Upper lobe of right lung (tissue), 1 donor: ENCODE measurements at regions not wholly inside any gene's neighbourhood (a gene's known extent, or its start where the extent isn't known, plus 50 kb on each side); places are given as distances from the start of the nearest gene placed in this dataset.

Experiments
- ATAC-seq: fragments of 200-7000 bp; cut with Tn5 transposase; one replicate; pipeline ENCODE4 v1.9.1; 2020; ENCODE audit warnings: mild to moderate bottlenecking, moderate library complexity
- DNase-seq: peaks from one replicate; pipeline ENCODE4 v3.0.0-alpha.2; 2020
- H3K27ac ChIP-seq: fragments of 200-600 bp; one replicate; pipeline ENCODE4 v1.8.0; 2022
- H3K27me3 ChIP-seq: fragments of 200-600 bp; one replicate; pipeline ENCODE4 v1.8.0; 2022; ENCODE audit warnings: mild to moderate bottlenecking
- H3K36me3 ChIP-seq: fragments of 200-600 bp; one replicate; pipeline ENCODE4 v1.8.0; 2022
- H3K4me1 ChIP-seq: fragments of 200-600 bp; one replicate; pipeline ENCODE4 v1.8.0; 2022
- H3K4me3 ChIP-seq: fragments of 200-600 bp; one replicate; pipeline ENCODE4 v1.8.0; 2022; ENCODE audit warnings: mild to moderate bottlenecking
- H3K9me3 ChIP-seq: fragments of 200-600 bp; one replicate; pipeline ENCODE4 v1.8.0; 2022
- CTCF ChIP-seq: fragments of 200-600 bp; IDR thresholded peaks from one replicate; pipeline ENCODE4 v1.8.0; 2022; ENCODE audit warnings: antibody characterized with exemption
- intact Hi-C: fragments of 100-400 bp; cut with DNase I; formaldehyde crosslinking; loops from one replicate; pipeline ENCODE4 v1.11.0; 2022
- donor health status: DM: no; HTN: yes; CAD: no; lungs with severe emphysema.

GRCh38 chr12:13505224-13505623 is 308.7 kb downstream of the EMP1 start:
- no peak overlapping the region for H3K27ac ChIP-seq
- H3K36me3 ChIP-seq, result no peaks in the 10 kb centered on the region
- no peaks in the 10 kb centered on the region for H3K9me3 ChIP-seq
- ATAC-seq (no peak), DNase-seq (no peak)
- intact Hi-C loops, result no loop called here
- H3K4me1 ChIP-seq, result no peaks in the 10 kb centered on the region
- no peak for TF ChIP-seq CTCF
- H3K4me3 ChIP-seq, result no peak overlapping the region
- H3K27me3 ChIP-seq, result no peaks in the 10 kb centered on the region

GRCh38 chr12:13504736-13505135 is 308.2 kb downstream of the EMP1 start:
- intact Hi-C loops, result no loop called here
- Histone ChIP-seq H3K27ac (no peak overlapping the region), H3K36me3 (no peaks in the 10 kb centered on the region), H3K4me1 (no peaks in the 10 kb centered on the region), H3K9me3 (no peaks in the 10 kb centered on the region), H3K27me3 (no peaks in the 10 kb centered on the region), H3K4me3 (no peak overlapping the region)
- ATAC-seq, result no peak
- no peak for DNase-seq
- no peak for TF ChIP-seq CTCF

- DNase-seq, result no peak
- intact Hi-C loops, result no loop called here
- H3K9me3 ChIP-seq, result no peaks in the 10 kb centered on the region
These were observed 307.5 kb downstream of the EMP1 start for GRCh38 chr12:13504074-13504473.

GRCh38 chr12:13503094-13503835 is 306.7 kb downstream of the EMP1 start:
- DNase-seq, result no peak
- TF ChIP-seq CTCF, result no peak

More at GRCh38 chr12:13504074-13504473, 307.5 kb downstream of the EMP1 start:
- H3K4me1 ChIP-seq, result no peaks in the 10 kb centered on the region
- no peak overlapping the region for H3K27ac ChIP-seq
- ATAC-seq, result no peak
- no peaks in the 10 kb centered on the region for H3K27me3 ChIP-seq
- TF ChIP-seq CTCF, result no peak
- no peak overlapping the region for H3K4me3 ChIP-seq
- no peaks in the 10 kb centered on the region for H3K36me3 ChIP-seq

GRCh38 chr12:13499008-13499407 is 302.5 kb downstream of the EMP1 start:
- Histone ChIP-seq H3K27ac (no peak overlapping the region), H3K4me1 (no peaks in the 10 kb centered on the region), H3K36me3 (no peaks in the 10 kb centered on the region), H3K27me3 (no peaks in the 10 kb centered on the region), H3K9me3 (no peaks in the 10 kb centered on the region), H3K4me3 (no peak overlapping the region)
- no peak for DNase-seq
- no peak for ATAC-seq
- intact Hi-C loops, result no loop called here
- TF ChIP-seq CTCF, result no peak

More at GRCh38 chr12:13503094-13503835, 306.7 kb downstream of the EMP1 start:
- ATAC-seq, result no peak
- Histone ChIP-seq H3K4me1 (no peaks in the 10 kb centered on the region), H3K4me3 (no peak overlapping the region), H3K36me3 (no peaks in the 10 kb centered on the region), H3K27ac (no peak overlapping the region), H3K9me3 (no peaks in the 10 kb centered on the region), H3K27me3 (no peaks in the 10 kb centered on the region)
- intact Hi-C loops, result no loop called here
